Right lobe of liver (tissue), 6 donors: ENCODE measurements at regions not wholly inside any gene's neighbourhood (a gene's known extent, or its start where the extent isn't known, plus 50 kb on each side); places are given as distances from the start of the nearest gene placed in this dataset.
"Not testable (repeated sequence)": the region's sequence is repeated elsewhere in the genome, so short reads cannot be mapped to it uniquely, and the experiment has no call there.

Experiments
- ATAC-seq, 4 donors: fragments of 200-7000 bp; cut with Tn5 transposase; one replicate each; pipeline ENCODE4 v1.9.1; 2020; ENCODE audit warnings: mild to moderate bottlenecking in 4 of 4, moderate library complexity in 4 of 4
- DNase-seq, 3 donors: peaks; one replicate each; pipeline ENCODE4 v3.0.0-alpha.2; 2020
- H3K27ac ChIP-seq, 3 donors: fragments of 200-600 bp; one replicate each; pipeline ENCODE4 v1.8.0; 2022
- H3K27me3 ChIP-seq, 2 donors: fragments of 200-600 bp; one replicate each; pipeline ENCODE4 v1.8.0; 2022
- H3K36me3 ChIP-seq, 4 donors: fragments of 200-600 bp; sonication (generic) in 1 of 4; one replicate each; pipeline versions ENCODE4 v1.5.1 to v1.8.0; 2017 to 2022; ENCODE audit warnings: control low read depth in 1 of 4
- H3K4me1 ChIP-seq, 4 donors: fragments of 200-600 bp; sonication (generic) in 1 of 4; one replicate each; pipeline versions ENCODE4 v1.5.1 to v1.8.0; 2017 to 2022; ENCODE audit warnings: control low read depth in 1 of 4
- H3K4me3 ChIP-seq, 3 donors: fragments of 200-600 bp; one replicate each; pipeline ENCODE4 v1.8.0; 2022
- H3K9me3 ChIP-seq, 4 donors: fragments of 200-600 bp; sonication (generic) in 1 of 4; one replicate each; pipeline versions ENCODE4 v1.5.1 to v1.8.0; 2017 to 2022; ENCODE audit warnings: control low read depth in 1 of 4
- POLR2A ChIP-seq: fragments of 450-650 bp; IDR thresholded peaks from one replicate; pipeline ENCODE4 v1.6.1; 2017; ENCODE audit warnings: antibody characterized with exemption, mild to moderate bottlenecking
- WGBS: methylation state at CpG from one replicate; pipeline ENCODE4 v1.1.6; 2018; ENCODE audit warnings: low coverage, low lambda C conversion rate; ENCODE audit not compliant: insufficient coverage; ENCODE audit errors: missing lambda C conversion rate; 5-methylcytosine and 5-hydroxymethylcytosine counted together
- intact Hi-C, 2 donors: fragments of 100-400 bp; cut with DNase I; formaldehyde crosslinking; loops; one replicate each; pipeline versions ENCODE4 v1.11.2 to v1.14.1; 2022
- TF ChIP-seq, protein P1 (sequence below), 4 donors: fragments of 200-600 bp in 3 of 4; fragments of 450-650 bp in 1 of 4; IDR thresholded peaks; one replicate each; pipeline versions ENCODE4 v1.5.1 to v1.8.0; 2016 to 2022; ENCODE audit warnings: antibody characterized with exemption in 4 of 4, mild to moderate bottlenecking in 2 of 4
- donor health status: DM: no; HTN: yes; CAD: no.
- donor health status: DM: no; HTN: no; CAD: no.
- donor health status: DM: no; HTN: no; CAD: no.
- donor health status: DM: no; HTN: yes; CAD: no.
- donor health status: DM: no; HTN: yes; CAD: no.

GRCh38 chr3:134106580-134106979, 76.9 kb upstream of the SLCO2A1 start:
- ATAC-seq (peak in 2 of 4 donors; percentile 17 to 22), DNase-seq (no peak)
- H3K27me3 ChIP-seq: no peaks in the 10 kb centered on the region
- no peaks in the 10 kb centered on the region for H3K9me3 ChIP-seq
- no peak overlapping the region for H3K4me3 ChIP-seq
- 36% methylated on average over 3 of the region's 3 CpGs for WGBS
- no peak for TF ChIP-seq POLR2A
- TF ChIP-seq, protein P1, sequence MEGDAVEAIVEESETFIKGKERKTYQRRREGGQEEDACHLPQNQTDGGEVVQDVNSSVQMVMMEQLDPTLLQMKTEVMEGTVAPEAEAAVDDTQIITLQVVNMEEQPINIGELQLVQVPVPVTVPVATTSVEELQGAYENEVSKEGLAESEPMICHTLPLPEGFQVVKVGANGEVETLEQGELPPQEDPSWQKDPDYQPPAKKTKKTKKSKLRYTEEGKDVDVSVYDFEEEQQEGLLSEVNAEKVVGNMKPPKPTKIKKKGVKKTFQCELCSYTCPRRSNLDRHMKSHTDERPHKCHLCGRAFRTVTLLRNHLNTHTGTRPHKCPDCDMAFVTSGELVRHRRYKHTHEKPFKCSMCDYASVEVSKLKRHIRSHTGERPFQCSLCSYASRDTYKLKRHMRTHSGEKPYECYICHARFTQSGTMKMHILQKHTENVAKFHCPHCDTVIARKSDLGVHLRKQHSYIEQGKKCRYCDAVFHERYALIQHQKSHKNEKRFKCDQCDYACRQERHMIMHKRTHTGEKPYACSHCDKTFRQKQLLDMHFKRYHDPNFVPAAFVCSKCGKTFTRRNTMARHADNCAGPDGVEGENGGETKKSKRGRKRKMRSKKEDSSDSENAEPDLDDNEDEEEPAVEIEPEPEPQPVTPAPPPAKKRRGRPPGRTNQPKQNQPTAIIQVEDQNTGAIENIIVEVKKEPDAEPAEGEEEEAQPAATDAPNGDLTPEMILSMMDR (IDR thresholded peaks at IDR 0.05): no peak
- no peaks in the 10 kb centered on the region for H3K36me3 ChIP-seq
- H3K4me1 ChIP-seq: no peaks in the 10 kb centered on the region
- intact Hi-C loops: no loop called here
- no peak overlapping the region for H3K27ac ChIP-seq

DNA sequence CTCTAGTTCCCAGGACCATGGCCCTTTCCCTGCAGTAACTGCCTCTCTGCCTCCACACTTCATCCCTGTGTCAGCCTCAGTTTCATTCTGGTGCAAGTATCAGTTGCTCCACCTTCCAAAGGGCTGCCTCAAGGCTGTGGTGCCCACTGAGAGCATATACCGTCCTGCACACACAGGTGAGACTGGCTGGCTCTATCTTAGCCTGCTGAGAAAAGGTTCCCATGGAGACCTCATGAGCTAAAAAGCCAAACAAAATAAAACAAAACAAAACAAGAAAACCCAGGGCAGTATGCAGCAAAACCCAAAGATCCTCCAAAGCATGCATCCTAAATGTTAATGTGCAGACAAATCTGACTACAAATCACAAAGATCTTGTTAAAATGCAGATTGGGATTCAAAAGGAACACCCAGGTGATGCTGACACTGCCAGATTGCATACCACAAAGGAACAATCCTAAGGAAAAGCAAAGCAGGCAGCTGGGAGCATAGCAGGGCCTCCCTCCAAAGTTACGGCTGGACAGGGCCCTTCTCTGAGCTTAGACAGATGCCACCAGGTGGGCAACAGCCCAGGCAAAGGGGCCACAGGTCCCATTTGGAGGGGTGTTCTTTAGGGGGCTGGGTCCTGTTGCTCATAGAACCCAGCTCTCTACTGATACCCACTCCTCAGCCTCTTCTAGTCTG, 76.3 kb upstream of the SLCO2A1 start:
- no peak for ATAC-seq
- no peak for TF ChIP-seq POLR2A
- TF ChIP-seq, protein P1 (IDR thresholded peaks at IDR 0.05): no peak
- Histone ChIP-seq H3K4me1 (no peaks in the 10 kb centered on the region), H3K9me3 (no peaks in the 10 kb centered on the region), H3K27me3 (no peaks in the 10 kb centered on the region), H3K4me3 (no peak overlapping the region), H3K27ac (no peak overlapping the region), H3K36me3 (no peaks in the 10 kb centered on the region)
- no peak for DNase-seq
- intact Hi-C loops: no loop called here
- 85% methylated on average over 2 of the region's 2 CpGs for WGBS

DNA sequence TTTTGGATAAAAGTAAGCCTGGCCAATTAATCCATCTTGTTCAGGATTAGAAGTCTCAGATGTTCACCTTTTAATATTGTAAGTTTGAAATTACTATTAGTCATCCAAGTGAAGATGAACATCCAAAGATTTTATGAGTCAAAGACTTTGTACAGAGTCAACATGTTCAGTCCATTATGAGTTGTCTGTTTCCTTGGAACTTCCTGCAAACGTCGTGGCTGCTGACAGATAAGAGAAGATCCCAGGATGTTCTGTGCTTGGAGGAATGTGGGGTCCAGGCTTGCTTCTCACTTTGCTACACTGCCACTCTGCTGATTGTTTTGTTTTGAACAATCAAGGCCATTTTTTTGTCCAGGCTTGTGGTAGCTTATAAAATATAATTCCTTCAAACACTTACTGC, 74.3 kb upstream of the SLCO2A1 start:
- 50% methylated on average over 2 of the region's 2 CpGs for WGBS
- no peak overlapping the region for H3K27ac ChIP-seq
- H3K4me3 ChIP-seq: no peak overlapping the region
- no peaks in the 10 kb centered on the region for H3K4me1 ChIP-seq
- no peak for ATAC-seq
- no peak for TF ChIP-seq POLR2A
- TF ChIP-seq, protein P1 (IDR thresholded peaks at IDR 0.05): no peak
- intact Hi-C loops: no loop called here
- no peaks in the 10 kb centered on the region for H3K36me3 ChIP-seq
- H3K9me3 ChIP-seq: no peaks in the 10 kb centered on the region
- no peaks in the 10 kb centered on the region for H3K27me3 ChIP-seq
- no peak for DNase-seq

DNA sequence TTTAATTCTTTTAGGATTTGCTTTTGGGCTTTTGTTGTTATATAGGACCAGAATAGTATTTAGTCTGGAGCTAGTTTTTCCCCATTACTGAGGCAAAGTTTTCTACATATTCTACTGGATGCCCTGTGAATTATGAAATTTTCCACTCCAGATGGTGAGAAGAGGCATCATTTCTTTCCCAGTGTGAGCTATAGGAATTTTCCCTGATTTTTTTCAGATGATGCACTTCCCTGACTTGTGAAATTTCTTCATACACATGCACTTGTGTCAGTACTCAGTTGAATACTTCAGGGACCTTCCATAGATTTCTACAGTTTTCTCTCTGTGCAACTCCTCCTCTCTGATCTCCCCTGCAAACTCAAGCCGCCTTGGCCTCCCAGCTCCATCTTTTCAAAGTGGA, 73.7 kb upstream of the SLCO2A1 start:
- H3K4me1 ChIP-seq: no peaks in the 10 kb centered on the region
- H3K27me3 ChIP-seq: no peaks in the 10 kb centered on the region
- no peak for DNase-seq
- no peak overlapping the region for H3K27ac ChIP-seq
- no peaks in the 10 kb centered on the region for H3K36me3 ChIP-seq
- H3K4me3 ChIP-seq: no peak overlapping the region
- no peak for ATAC-seq
- H3K9me3 ChIP-seq: no peaks in the 10 kb centered on the region
- WGBS: 83% methylated on average over 1 of the region's 1 CpG
- no peak for TF ChIP-seq POLR2A
- TF ChIP-seq, protein P1 (IDR thresholded peaks at IDR 0.05): no peak
- intact Hi-C loops: no loop called here

- intact Hi-C loops: no loop called here
- Histone ChIP-seq H3K4me1 (no peaks in the 10 kb centered on the region), H3K27me3 (no peaks in the 10 kb centered on the region), H3K27ac (no peak overlapping the region), H3K36me3 (no peaks in the 10 kb centered on the region), H3K4me3 (no peak overlapping the region), H3K9me3 (no peaks in the 10 kb centered on the region)
- DNase-seq (no peak), ATAC-seq (no peak)
- TF ChIP-seq, protein P1 (IDR thresholded peaks at IDR 0.05): no peak
- TF ChIP-seq POLR2A: no peak
These were observed 73.3 kb upstream of the SLCO2A1 start for GRCh38 chr3:134102976-134103375.

GRCh38 chr3:134096214-134096613, 66.5 kb upstream of the SLCO2A1 start:
- H3K27me3 ChIP-seq, intact Hi-C loops, H3K27ac ChIP-seq, DNase-seq, H3K4me1 ChIP-seq, H3K36me3 ChIP-seq, H3K4me3 ChIP-seq, ATAC-seq, H3K9me3 ChIP-seq: not testable (repeated sequence)
- WGBS: 66% methylated on average over 3 of the region's 3 CpGs
